ENCODE measurements at regions not wholly inside any gene's neighbourhood (a gene's known extent, or its start where the extent isn't known, plus 50 kb on each side); places are given as distances from the start of the nearest gene placed in this dataset.

DNA sequence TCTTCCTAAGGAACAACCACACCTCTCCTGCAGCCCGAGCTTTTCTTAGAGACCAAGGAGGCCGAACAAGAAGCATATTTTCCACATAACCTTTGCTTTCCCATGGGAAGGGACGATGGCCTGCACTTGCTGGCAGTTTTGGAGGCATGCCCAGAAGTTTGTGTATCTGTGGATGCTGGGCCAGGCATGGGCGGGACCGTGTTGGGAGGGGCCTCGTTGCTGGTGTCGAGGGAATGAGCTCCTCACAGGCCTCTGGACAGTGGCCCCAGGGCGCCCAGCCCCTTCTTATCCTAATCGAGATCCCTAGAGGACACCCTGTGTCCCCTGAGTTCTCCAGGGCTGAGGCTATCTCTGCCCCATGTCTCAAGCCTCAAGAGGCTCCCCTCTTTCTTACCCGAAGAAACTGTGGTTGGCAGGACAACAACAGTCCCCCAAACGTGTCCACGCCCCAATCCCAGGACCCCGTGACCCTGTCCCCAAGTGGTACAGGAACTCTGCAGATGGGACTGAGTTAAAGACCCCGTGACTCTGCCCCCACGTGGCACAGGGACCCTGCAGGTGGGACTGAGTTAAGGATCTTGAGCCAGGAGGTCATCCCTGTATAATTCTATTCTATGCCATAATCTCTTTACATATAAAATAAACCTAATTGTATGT lies 99.5 kb upstream of the BHLHE23 start:
- Histone ChIP-seq H3K27me3 (peaks cover 0 to 4% of the 10 kb centered on the region in 2 donors), H3K27ac (no peak overlapping the region), H3K9me3 (peaks cover 0 to 37% (median 0%) of the 10 kb centered on the region in 4 donors), H3K4me3 (no peak overlapping the region), H3K36me3 (no peaks in the 10 kb centered on the region), H3K4me1 (peaks cover 0 to 8% (median 0%) of the 10 kb centered on the region in 4 donors)
- no peak for DNase-seq (ENCODE audit: low spot score in 2 of 2)
- TF ChIP-seq, protein P1, sequence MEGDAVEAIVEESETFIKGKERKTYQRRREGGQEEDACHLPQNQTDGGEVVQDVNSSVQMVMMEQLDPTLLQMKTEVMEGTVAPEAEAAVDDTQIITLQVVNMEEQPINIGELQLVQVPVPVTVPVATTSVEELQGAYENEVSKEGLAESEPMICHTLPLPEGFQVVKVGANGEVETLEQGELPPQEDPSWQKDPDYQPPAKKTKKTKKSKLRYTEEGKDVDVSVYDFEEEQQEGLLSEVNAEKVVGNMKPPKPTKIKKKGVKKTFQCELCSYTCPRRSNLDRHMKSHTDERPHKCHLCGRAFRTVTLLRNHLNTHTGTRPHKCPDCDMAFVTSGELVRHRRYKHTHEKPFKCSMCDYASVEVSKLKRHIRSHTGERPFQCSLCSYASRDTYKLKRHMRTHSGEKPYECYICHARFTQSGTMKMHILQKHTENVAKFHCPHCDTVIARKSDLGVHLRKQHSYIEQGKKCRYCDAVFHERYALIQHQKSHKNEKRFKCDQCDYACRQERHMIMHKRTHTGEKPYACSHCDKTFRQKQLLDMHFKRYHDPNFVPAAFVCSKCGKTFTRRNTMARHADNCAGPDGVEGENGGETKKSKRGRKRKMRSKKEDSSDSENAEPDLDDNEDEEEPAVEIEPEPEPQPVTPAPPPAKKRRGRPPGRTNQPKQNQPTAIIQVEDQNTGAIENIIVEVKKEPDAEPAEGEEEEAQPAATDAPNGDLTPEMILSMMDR (IDR thresholded peaks at IDR 0.05): no peak
- TF ChIP-seq POLR2A (IDR thresholded peaks at IDR 0.05): no peak
- TF ChIP-seq EP300 (IDR thresholded peaks at IDR 0.05): no peak
- 65% methylated on average over 15 of the region's 15 CpGs for WGBS, 2 donors

DNA sequence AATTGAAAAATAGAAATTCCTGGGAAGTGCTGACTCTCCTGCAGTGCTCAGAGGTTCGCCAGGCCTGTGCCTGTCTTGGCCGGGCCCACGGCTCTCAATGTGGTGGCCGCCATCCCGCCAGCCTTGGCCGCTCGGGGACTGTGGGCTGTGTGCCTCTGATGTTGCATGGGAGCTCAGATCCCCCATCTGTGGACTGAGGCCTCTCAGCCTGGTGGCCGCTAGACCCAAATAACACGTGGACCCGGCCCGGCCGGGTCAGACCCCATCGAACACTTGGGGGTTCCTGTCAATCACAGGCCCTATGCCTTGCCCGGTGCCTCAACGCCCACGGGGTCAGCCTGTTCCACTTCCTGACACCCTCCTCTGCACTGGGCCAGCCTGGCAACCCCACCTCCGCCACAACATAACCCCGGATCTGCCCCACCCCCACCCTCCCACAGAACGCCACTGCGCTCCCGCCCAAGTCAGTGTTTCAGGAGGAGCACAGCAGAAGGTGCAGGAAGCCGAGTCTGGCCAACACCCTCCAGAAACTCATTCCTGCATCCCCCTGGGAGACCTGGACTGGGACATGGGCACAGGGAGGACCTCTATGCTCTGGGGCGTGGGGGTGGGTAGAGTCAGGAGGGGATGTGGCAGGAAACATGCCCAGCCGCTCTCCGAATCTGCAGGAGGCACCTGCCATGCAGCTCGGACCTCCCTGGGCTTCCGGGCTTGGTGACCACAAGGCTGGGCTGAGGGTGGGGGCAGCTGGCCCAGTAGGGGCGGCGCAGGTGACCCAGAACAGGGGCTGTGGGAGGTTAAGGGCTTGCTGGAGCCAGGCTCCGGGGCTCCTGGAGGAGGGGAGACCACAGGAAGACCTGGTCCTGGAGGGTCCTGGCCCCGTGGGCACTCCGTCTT lies 98.7 kb upstream of the BHLHE23 start:
- peaks cover 0 to 8% (median 0%) of the 10 kb centered on the region in 4 donors for H3K4me1 ChIP-seq
- H3K4me3 ChIP-seq: no peak overlapping the region
- H3K36me3 ChIP-seq: no peaks in the 10 kb centered on the region
- TF ChIP-seq, protein P1 (IDR thresholded peaks at IDR 0.05): no peak
- TF ChIP-seq POLR2A (IDR thresholded peaks at IDR 0.05): no peak
- TF ChIP-seq EP300 (IDR thresholded peaks at IDR 0.05): no peak
- no peak for DNase-seq (ENCODE audit: low spot score in 2 of 2)
- WGBS, 2 donors: 64 to 76% methylated on average over 25 to 28 of the region's 32 CpGs
- peaks cover 0 to 12% of the 10 kb centered on the region in 2 donors for H3K27me3 ChIP-seq
- no peak overlapping the region for H3K27ac ChIP-seq
- H3K9me3 ChIP-seq: peaks cover 0 to 30% (median 0%) of the 10 kb centered on the region in 4 donors

DNA sequence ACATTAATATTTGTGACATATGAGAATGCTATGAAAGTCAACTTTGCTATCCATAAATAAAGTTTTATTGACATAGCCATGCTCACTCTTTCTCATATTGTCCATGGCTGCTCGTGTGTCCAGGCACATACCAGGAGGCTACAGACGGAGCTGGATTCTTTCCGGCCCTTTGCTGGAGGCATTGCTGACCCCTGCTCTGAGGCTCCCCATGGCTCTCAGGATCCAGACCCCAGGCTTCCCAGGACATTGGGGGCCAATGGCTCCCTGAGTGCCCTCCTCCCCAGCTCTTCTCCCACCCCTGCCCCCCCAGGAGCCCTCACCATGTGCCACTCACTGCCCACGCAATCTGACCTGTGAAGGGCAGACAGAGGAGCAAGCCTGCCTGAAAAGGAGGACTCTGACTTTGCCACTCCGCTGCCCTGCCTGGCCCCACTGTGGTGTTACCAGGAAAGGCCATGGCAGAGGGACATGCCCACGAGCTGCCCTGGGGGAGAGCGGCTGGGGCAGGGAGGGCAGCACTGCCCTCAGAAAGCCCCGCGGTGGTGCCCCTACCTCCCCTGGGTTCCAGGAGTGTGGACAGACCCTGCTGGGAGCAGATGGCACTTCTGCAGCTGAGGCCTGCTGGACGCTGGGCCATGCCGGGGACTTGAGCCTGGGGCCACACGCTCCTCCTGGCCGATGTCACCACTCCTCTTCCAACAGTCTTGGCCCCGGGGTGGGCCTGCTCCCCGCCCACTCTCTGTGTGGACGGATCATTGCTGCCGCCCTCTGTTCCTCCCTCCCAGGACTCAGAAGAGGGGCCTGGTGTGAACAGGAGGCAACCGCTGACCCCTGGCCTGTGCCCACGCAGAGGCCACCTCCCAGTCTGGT lies 97.8 kb upstream of the BHLHE23 start:
- Histone ChIP-seq H3K27me3 (peaks cover 0 to 21% of the 10 kb centered on the region in 2 donors), H3K4me1 (peaks cover 0 to 8% (median 0%) of the 10 kb centered on the region in 4 donors), H3K4me3 (no peak overlapping the region), H3K36me3 (no peaks in the 10 kb centered on the region), H3K27ac (no peak overlapping the region), H3K9me3 (peaks cover 0 to 24% (median 0%) of the 10 kb centered on the region in 4 donors)
- TF ChIP-seq POLR2A (IDR thresholded peaks at IDR 0.05) (no peak), EP300 (IDR thresholded peaks at IDR 0.05) (no peak)
- TF ChIP-seq, protein P1 (IDR thresholded peaks at IDR 0.05): no peak
- no peak for DNase-seq (ENCODE audit: low spot score in 2 of 2)
- WGBS, 2 donors: 74 to 81% methylated on average over 14 to 19 of the region's 19 CpGs

DNA sequence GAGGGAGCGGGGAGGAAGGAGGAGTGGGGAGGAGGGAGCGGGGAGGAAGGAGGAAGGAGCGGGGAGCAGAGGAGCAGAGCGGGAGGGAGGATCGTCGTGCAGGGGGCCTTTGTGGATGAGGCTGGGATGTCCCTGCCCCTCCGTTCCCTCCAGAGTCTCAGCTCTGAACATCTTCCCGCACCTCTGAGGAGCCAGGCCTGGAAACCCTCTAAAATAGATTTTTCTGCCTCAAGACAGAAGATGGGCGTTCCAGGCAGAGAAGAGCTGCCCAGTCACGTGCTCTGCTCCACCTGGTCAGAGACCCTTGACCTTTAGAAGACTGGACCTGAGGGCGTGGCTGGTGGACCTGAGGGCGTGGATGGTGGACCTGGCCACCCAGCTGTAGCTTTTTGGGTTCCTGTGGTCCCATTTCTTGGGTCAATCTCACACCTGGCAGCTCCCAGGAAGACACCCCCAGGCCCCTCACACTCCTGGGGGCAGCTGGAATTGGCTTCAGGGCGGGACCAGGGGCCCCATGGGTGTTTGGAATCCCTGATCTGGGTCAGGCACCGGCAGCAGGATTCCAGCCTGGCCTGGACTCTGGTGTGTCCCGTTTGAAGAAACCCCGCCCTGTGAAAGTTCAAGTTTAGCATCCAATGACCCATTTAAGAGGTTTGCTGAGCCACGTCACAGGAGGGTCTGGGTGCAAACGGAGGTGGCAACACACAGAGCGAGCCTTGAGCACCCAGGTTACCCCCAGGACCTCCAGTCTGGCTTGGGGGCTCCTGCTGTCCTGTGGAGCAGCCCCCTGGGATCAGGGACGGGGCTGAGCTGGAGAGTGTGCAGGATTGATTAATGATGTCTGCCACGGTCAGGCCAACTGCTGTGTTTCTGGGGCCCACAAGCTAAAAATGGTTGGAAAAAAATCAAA lies 96.9 kb upstream of the BHLHE23 start:
- no peak for DNase-seq (ENCODE audit: low spot score in 2 of 2)
- Histone ChIP-seq H3K9me3 (peaks cover 0 to 23% (median 0%) of the 10 kb centered on the region in 4 donors), H3K4me3 (no peak overlapping the region), H3K27me3 (peaks cover 0 to 28% of the 10 kb centered on the region in 2 donors), H3K36me3 (no peaks in the 10 kb centered on the region), H3K4me1 (peaks cover 0 to 8% (median 0%) of the 10 kb centered on the region in 4 donors), H3K27ac (no peak overlapping the region)
- WGBS, 2 donors: 70 to 76% methylated on average over 15 to 20 of the region's 21 CpGs
- TF ChIP-seq EP300 (IDR thresholded peaks at IDR 0.05) (no peak), POLR2A (IDR thresholded peaks at IDR 0.05) (no peak)
- TF ChIP-seq, protein P1 (IDR thresholded peaks at IDR 0.05): no peak
